HG03175 (cell line): ENCODE measurements at regions not wholly inside any gene's neighbourhood (a gene's known extent, or its start where the extent isn't known, plus 50 kb on each side); places are given as distances from the start of the nearest gene placed in this dataset.

Experiments
- ATAC-seq: cut with Tn5 transposase; IDR thresholded peaks from one replicate; pipeline ENCODE4 v1.9.1; 2021; ENCODE audit warnings: mild to moderate bottlenecking, moderate library complexity; ENCODE audit not compliant: unreplicated experiment

GRCh38 chr6:128676456-128676855 lies 156.1 kb upstream of the PTPRK start:
- ATAC-seq: no peak

GRCh38 chr6:128672023-128672422 lies 151.6 kb upstream of the PTPRK start:
- ATAC-seq: no peak

- no peak for ATAC-seq
These were observed 147.0 kb upstream of the PTPRK start for GRCh38 chr6:128667339-128667858.

GRCh38 chr6:128666405-128666804 lies 146.0 kb upstream of the PTPRK start:
- ATAC-seq: no peak

GRCh38 chr6:128663238-128663637 lies 142.8 kb upstream of the PTPRK start:
- ATAC-seq: peak; percentile 73

- no peak for ATAC-seq
These were observed 139.7 kb upstream of the PTPRK start for GRCh38 chr6:128659878-128660622.

GRCh38 chr6:128659276-128659675 lies 138.9 kb upstream of the PTPRK start:
- ATAC-seq: no peak

- no peak for ATAC-seq
These were observed 136.8 kb upstream of the PTPRK start for GRCh38 chr6:128657181-128657580.

- ATAC-seq: peak; percentile 87
These were observed 135.6 kb upstream of the PTPRK start for GRCh38 chr6:128655978-128656498.

- ATAC-seq: no peak
These were observed 127.7 kb upstream of the PTPRK start for GRCh38 chr6:128648022-128648598.

GRCh38 chr6:128642132-128642531 lies 121.7 kb upstream of the PTPRK start:
- ATAC-seq: no peak

- no peak for ATAC-seq
These were observed 121.3 kb upstream of the PTPRK start for GRCh38 chr6:128641703-128642102.

- ATAC-seq: no peak
These were observed 118.4 kb upstream of the PTPRK start for GRCh38 chr6:128638817-128639216.

GRCh38 chr6:128635219-128635618 lies 114.8 kb upstream of the PTPRK start:
- no peak for ATAC-seq

- ATAC-seq: no peak
These were observed 111.7 kb upstream of the PTPRK start for GRCh38 chr6:128632131-128632530.

- no peak for ATAC-seq
These were observed 110.6 kb upstream of the PTPRK start for GRCh38 chr6:128631031-128631430.

GRCh38 chr6:128630213-128630612 lies 109.8 kb upstream of the PTPRK start:
- ATAC-seq: no peak

- ATAC-seq: no peak
These were observed 96.9 kb upstream of the PTPRK start for GRCh38 chr6:128617285-128617684.

- ATAC-seq: no peak
These were observed 95.9 kb upstream of the PTPRK start for GRCh38 chr6:128616342-128616741.

GRCh38 chr6:128606611-128607010 lies 86.2 kb upstream of the PTPRK start:
- peak; percentile 52 for ATAC-seq

GRCh38 chr6:128605961-128606360 lies 85.6 kb upstream of the PTPRK start:
- no peak for ATAC-seq

- ATAC-seq: no peak
These were observed 80.7 kb upstream of the PTPRK start for GRCh38 chr6:128601060-128601459.
